HFF-Myc (cell line): ENCODE measurements at regions not wholly inside any gene's neighbourhood (a gene's known extent, or its start where the extent isn't known, plus 50 kb on each side); places are given as distances from the start of the nearest gene placed in this dataset.

Experiments used
- DNase-seq: peaks from one replicate; pipeline ENCODE4 v3.0.0-alpha.2; 2011; ENCODE audit warnings: low read depth; ENCODE audit errors: extremely low read depth
- H3K4me3 ChIP-seq: replicated peaks from 2 replicates; pipeline ENCODE4 v1.5.1; 2011; ENCODE audit warnings: low read depth, mild to moderate bottlenecking, control low read depth, low read length
- CTCF ChIP-seq: IDR thresholded peaks from 2 replicates; pipeline ENCODE4 v1.5.1; 2012; ENCODE audit warnings: mild to moderate bottlenecking, low read depth, low read length, control low read depth; ENCODE audit errors: missing control alignments

- DNase-seq = no peak
- no peak for TF ChIP-seq CTCF
- H3K4me3 ChIP-seq = no peak overlapping the region
These were observed 52.1 kb upstream of the CD5L start for GRCh38 chr1:157893686-157894085.

GRCh38 chr1:157894613-157895165, 53.1 kb upstream of the CD5L start:
- no peak for DNase-seq
- no peak overlapping the region for H3K4me3 ChIP-seq
- TF ChIP-seq CTCF = no peak

GRCh38 chr1:157910270-157910669, 68.7 kb upstream of the CD5L start:
- no peak for DNase-seq
- H3K4me3 ChIP-seq = no peak overlapping the region
- no peak for TF ChIP-seq CTCF

GRCh38 chr1:157915859-157916258, 74.3 kb upstream of the CD5L start:
- no peak overlapping the region for H3K4me3 ChIP-seq
- DNase-seq = no peak
- no peak for TF ChIP-seq CTCF

GRCh38 chr1:157916887-157917570, 75.4 kb upstream of the CD5L start:
- H3K4me3 ChIP-seq = no peak overlapping the region
- no peak for TF ChIP-seq CTCF
- DNase-seq = no peak

GRCh38 chr1:157920748-157921147, 72.7 kb upstream of the KIRREL1 start:
- no peak overlapping the region for H3K4me3 ChIP-seq
- TF ChIP-seq CTCF = no peak
- DNase-seq = no peak
